ENCODE measurements at regions not wholly inside any gene's neighbourhood (a gene's known extent, or its start where the extent isn't known, plus 50 kb on each side); places are given as distances from the start of the nearest gene placed in this dataset.

DNA sequence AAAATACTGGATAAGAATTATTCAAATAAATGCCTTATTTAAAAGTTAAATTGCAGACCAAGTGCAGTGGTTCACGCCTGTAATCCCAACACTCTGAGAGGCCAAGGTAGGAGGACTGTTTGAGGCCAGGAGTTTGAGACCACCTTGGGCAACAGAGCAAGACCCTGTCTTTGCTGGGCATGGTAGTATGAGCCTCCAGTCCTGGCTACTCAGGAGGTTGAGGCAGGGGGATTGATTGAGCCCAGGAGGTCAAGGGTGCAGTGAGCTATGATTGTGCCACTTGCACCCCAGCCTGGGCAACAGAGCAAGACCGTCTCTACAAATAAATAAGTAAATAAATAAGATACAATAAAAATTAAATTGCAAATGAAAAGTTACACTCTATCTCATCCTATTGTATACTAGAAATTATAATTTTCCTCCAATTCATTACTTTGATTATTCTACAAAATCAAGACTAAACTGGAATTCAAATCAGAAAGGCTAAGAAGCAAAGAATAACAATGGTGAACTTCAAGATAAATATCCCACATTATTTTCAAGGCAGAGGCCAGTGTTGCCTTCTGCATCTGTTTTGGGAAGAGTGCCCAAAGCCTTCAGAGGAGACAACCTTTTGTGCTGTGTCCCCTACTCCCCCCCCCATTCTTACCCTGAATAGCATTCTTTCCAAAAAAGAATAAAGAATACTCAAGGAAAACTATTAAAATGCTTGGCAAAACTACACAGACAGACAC, 73.3 kb upstream of the IRF2BP2 start:
- TF ChIP-seq REST (IDR thresholded peaks at IDR 0.05; ENCODE audit: insufficient replicate concordance, low read depth) = no peak
- TF ChIP-seq, protein P1, sequence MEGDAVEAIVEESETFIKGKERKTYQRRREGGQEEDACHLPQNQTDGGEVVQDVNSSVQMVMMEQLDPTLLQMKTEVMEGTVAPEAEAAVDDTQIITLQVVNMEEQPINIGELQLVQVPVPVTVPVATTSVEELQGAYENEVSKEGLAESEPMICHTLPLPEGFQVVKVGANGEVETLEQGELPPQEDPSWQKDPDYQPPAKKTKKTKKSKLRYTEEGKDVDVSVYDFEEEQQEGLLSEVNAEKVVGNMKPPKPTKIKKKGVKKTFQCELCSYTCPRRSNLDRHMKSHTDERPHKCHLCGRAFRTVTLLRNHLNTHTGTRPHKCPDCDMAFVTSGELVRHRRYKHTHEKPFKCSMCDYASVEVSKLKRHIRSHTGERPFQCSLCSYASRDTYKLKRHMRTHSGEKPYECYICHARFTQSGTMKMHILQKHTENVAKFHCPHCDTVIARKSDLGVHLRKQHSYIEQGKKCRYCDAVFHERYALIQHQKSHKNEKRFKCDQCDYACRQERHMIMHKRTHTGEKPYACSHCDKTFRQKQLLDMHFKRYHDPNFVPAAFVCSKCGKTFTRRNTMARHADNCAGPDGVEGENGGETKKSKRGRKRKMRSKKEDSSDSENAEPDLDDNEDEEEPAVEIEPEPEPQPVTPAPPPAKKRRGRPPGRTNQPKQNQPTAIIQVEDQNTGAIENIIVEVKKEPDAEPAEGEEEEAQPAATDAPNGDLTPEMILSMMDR (IDR thresholded peaks at IDR 0.05; ENCODE audit: insufficient read depth, low read length) = no peak
- no peak for TF ChIP-seq POLR2AphosphoS5 (IDR thresholded peaks at IDR 0.05; ENCODE audit: low read depth)

Measured in HL-60 (cell line).